Lung (tissue), 11 donors: ENCODE measurements at regions not wholly inside any gene's neighbourhood (a gene's known extent, or its start where the extent isn't known, plus 50 kb on each side); places are given as distances from the start of the nearest gene placed in this dataset.

Experiments used
- ATAC-seq: fragments of 200-7000 bp; cut with Tn5 transposase; one replicate; pipeline ENCODE4 v1.9.1; 2020; ENCODE audit warnings: moderate number of reproducible peaks; ENCODE audit not compliant: insufficient read depth, low FRiP score
- DNase-seq, 3 donors: peaks; one replicate each; pipeline ENCODE4 v3.0.0-alpha.2; 2013 to 2017
- H3K27ac ChIP-seq, 2 donors: one replicate each; pipeline ENCODE4 v1.5.1; 2013; ENCODE audit warnings: mild to moderate bottlenecking in 2 of 2, moderate library complexity in 2 of 2, control low read depth in 1 of 2, inconsistent platforms in 1 of 2, low read depth in 1 of 2, low read length in 1 of 2
- H3K27me3 ChIP-seq, 3 donors: one replicate each; pipeline ENCODE4 v1.5.1; 2013; ENCODE audit warnings: low read length in 2 of 3; ENCODE audit not compliant: control insufficient read depth in 3 of 3, insufficient read depth in 3 of 3
- H3K36me3 ChIP-seq, 4 donors: one replicate each; pipeline ENCODE4 v1.5.1; 2013; ENCODE audit warnings: low read length in 4 of 4, mild to moderate bottlenecking in 1 of 4, moderate library complexity in 1 of 4; ENCODE audit not compliant: control insufficient read depth in 4 of 4, insufficient read depth in 4 of 4
- H3K4me1 ChIP-seq, 5 donors: one replicate each; pipeline ENCODE4 v1.5.1; 2013; ENCODE audit warnings: low read length in 5 of 5, mild to moderate bottlenecking in 2 of 5, moderate library complexity in 1 of 5; ENCODE audit not compliant: control insufficient read depth in 5 of 5, insufficient read depth in 5 of 5
- H3K4me3 ChIP-seq: one replicate; pipeline ENCODE4 v1.5.1; 2013; ENCODE audit warnings: mild to moderate bottlenecking, control low read depth, moderate library complexity
- H3K9ac ChIP-seq, 2 donors: one replicate each; pipeline ENCODE4 v1.5.1; 2013; ENCODE audit warnings: low read length in 2 of 2, control low read depth in 1 of 2; ENCODE audit not compliant: insufficient read depth in 1 of 2
- H3K9me3 ChIP-seq, 4 donors: one replicate each; pipeline ENCODE4 v1.5.1; 2013; ENCODE audit warnings: low read length in 3 of 4, mild to moderate bottlenecking in 1 of 4, moderate library complexity in 1 of 4; ENCODE audit not compliant: control insufficient read depth in 4 of 4, insufficient read depth in 3 of 4
- CTCF ChIP-seq: IDR thresholded peaks from 2 replicates; pipeline ENCODE4 v1.5.1; 2012; ENCODE audit warnings: mild to moderate bottlenecking; ENCODE audit errors: control extremely low read depth, extremely low read depth
- WGBS, 2 donors: extraction: QIAGEN DNeasy Blood & Tissue Kit; methylation state at CpG; one replicate each; pipeline ENCODE4 v1.1.7; 2013; 5-methylcytosine and 5-hydroxymethylcytosine counted together
- donor health status: control.
- donor health status: control.
- donor health status: Bipolar disorder and iron deficiency.
- donor health status: healthy.
- donor health status: DM: yes; HTN: yes; CAD: no.

DNA sequence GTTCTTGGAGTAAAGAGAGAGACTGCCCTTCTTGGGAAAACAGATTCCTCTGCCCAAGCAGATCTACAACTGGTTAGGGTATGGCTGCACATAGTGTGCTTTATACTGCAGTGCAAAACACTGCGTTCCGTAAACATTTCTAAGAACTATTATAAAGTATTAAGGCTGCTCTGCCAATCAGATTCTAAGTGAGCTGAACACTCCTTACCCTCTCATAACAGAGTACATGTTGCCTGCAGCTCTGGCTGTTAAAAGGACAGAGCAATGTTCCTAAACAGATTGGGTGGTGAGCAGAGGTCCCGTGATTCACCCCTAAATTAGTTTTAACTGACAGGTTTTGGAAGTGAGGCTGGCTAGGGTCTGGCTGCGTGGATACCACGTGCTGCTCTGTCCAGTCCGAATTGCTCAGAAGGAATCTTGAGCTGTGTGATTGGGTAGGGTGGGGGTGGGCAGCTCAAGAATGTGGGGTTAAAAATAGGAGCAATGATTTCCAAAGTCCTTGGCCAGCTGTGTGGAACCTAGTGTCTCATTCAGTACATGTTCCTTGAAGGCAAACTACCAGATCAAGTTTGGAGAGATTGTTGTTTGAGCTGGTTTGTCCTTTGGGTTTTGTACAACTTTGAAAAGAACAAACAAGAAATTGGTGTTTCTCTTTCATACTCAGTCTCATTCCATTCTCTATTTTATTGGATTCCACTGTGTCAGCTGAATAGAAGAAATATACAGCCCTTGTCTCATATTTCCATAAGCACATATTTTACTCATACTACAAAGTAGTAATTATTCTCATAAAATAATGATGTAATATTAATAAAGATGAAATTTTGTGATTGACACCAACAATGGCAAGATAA, 497.6 kb upstream of the CD180 start:
- Histone ChIP-seq H3K36me3 (no peaks in the 10 kb centered on the region), H3K9ac (no peak overlapping the region), H3K4me1 (peaks cover 0 to 8% (median 0%) of the 10 kb centered on the region in 5 donors), H3K4me3 (no peak overlapping the region), H3K9me3 (no peaks in the 10 kb centered on the region), H3K27me3 (no peaks in the 10 kb centered on the region), H3K27ac (peak overlapping the region in 1 of 2 donors; percentile 84)
- TF ChIP-seq CTCF, result no peak
- DNase-seq (peak; percentile 44 to 69 (median 65)), ATAC-seq (peak; percentile 74)
- whole genome bisulfite sequencing, 2 donors, result 55 to 75% methylated on average over 6 of the region's 6 CpGs

- DNase-seq (no peak), ATAC-seq (no peak)
- H3K4me3 ChIP-seq, result no peak overlapping the region
- no peak overlapping the region for H3K27ac ChIP-seq
- no peak for TF ChIP-seq CTCF
- H3K27me3 ChIP-seq, result no peaks in the 10 kb centered on the region
- WGBS, 2 donors, result 85 to 96% methylated on average over 1 of the region's 1 CpG
- H3K9me3 ChIP-seq, result no peaks in the 10 kb centered on the region
- H3K4me1 ChIP-seq, result no peaks in the 10 kb centered on the region
- no peak overlapping the region for H3K9ac ChIP-seq
- H3K36me3 ChIP-seq, result no peaks in the 10 kb centered on the region
Measured at GRCh38 chr5:67686746-67687145, 490.1 kb upstream of the CD180 start.

GRCh38 chr5:67681703-67682102, 485.1 kb upstream of the CD180 start:
- whole genome bisulfite sequencing, 2 donors, result 94 to 97% methylated on average over 2 of the region's 2 CpGs
- Histone ChIP-seq H3K27ac (no peak overlapping the region), H3K36me3 (no peaks in the 10 kb centered on the region), H3K4me1 (no peaks in the 10 kb centered on the region), H3K4me3 (no peak overlapping the region), H3K9me3 (no peaks in the 10 kb centered on the region), H3K27me3 (no peaks in the 10 kb centered on the region), H3K9ac (no peak overlapping the region)
- no peak for TF ChIP-seq CTCF
- ATAC-seq (no peak), DNase-seq (no peak)
